ENCODE measurements at regions not wholly inside any gene's neighbourhood (a gene's known extent, or its start where the extent isn't known, plus 50 kb on each side); places are given as distances from the start of the nearest gene placed in this dataset.

DNA sequence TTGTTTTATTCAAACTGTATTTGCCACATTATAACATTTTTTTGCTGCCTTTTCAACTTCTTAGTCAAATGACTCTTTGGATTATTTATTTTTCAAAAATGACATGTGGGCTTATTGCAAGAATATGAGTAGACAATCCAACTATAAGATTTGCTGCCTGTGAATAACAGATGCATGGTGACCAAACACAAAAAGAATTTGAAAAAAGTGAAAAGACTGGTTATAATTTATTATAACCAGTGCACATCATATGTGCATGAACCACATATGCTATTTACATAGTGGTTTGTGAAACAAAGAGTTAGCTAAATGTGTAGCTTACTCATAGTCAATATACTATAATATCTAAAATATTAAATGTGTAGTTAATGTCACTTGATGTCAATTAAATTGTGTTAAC, 2086.8 kb downstream of the ARAP2 start:
- peak; percentile 70 for DNase-seq (ENCODE audit: low read depth)

DNA sequence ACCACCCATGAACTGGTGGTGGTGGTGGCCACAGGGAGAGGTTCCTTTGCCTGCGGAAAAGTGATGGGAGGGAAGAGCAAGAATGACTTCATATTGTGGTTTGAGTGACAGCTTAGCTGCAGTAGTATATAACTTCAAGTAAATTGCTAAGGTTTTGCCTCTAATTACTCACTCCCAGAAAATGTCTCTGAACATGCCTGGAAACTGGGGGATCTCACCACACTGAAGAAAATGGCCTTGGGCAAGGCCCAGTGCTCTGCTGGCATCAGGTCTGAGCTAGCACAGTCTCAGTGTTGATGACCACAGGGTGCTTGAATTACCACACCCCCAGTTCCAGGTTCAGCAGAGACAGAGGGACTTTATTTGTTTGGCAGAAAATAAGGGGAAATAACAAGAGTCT, 2085.4 kb downstream of the ARAP2 start:
- DNase-seq (ENCODE audit: low read depth), result peak; percentile 64

DNA sequence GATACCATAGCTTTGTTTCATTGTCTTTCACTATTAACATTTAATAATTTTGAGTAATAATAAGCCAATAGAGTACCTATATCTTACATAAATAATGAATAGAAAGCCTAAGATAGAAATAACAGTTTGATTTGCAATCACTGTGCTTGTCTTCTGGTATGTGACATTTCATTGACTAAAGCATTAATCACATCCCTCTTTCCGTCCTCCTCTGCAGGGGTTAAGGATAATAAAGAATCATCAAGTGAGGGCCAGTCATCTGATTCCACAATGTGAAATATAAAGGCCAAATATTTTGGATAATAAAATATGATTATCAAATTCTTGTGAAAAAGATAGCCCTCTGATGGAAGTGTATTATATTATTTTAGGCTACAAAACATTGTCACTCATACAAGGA, 2073.4 kb downstream of the ARAP2 start:
- peak; percentile 78 for DNase-seq (ENCODE audit: low read depth)

DNA sequence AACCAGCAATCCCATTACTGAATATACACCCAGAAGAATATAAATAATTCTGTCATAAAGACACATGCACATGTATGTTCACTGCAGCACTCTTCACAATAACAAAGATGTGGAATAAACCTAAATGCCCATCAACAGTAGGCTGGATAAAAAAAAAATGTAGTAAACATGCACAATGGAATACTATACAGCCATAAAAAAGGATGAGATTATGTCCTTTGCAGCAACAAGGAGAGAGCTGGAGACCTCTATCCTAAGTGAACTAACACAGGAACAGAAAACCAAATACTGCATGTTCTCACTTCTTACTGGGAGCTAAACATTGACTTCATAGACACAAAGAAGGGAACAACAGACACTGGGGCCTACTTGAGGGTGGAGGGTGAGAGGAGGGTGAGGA, 2067.7 kb downstream of the ARAP2 start:
- DNase-seq (ENCODE audit: low read depth), result no peak

DNA sequence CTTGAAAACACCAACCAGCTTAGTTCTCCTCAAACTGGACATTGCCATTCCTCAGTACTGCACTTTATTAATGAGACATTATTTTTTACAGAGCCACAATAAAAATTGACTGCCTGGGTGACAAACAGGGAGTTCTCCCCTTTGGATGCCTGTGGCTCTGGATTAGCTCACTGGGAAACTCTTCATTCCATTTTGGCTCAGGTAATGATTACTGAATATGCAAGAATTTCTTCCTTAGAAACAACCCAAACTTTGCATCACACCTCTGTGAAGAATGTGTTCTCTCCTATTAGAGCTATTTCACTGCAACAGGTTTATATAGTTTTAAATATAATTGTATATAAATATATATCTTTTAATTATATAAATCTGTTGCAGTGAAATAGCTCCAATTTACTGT, 2065.8 kb downstream of the ARAP2 start:
- DNase-seq (ENCODE audit: low read depth), result no peak

DNA sequence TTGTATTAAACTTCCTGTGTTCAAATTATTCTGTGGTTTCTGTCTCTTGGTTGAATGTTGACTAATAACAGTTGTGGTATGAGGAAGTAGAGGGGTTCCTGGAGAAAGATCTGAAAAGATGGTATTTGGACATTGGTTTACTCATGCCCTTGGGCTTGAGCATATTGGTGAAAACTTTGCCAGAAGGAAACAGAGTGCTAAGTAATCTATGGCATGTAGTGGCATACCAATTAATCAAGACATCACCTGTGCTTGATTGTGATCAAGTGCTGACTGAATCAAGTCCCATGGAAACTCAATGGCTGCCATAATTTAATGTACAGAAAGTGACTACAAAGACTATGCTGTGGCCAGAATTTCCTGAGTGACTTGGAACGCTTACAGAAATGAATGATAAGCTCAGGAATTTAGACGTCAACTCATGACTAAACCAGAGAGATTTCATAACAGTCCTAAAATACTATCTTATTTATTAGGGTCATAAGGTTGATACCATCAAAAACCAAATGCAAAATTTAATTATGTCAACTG, 2062.9 kb downstream of the ARAP2 start:
- DNase-seq (ENCODE audit: low read depth), result peak; percentile 94

DNA sequence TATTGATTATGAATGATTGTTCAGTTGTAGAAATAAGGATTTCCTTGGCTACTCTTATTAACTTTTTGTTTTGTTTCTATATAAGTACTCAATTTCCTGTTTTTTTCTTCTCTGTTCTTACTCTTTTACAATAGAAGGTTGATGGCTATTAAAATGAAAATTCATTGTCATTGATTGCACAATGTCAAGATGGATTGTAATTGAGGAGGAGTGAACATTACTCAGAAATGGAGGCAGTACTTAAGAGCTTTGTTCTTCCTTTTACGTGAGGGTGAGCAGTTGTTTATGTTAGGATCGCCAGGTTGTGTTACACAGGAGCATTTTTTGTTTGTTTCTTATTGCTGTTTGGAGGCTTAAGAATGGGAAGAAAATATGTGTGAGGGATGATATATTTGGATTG, 2062.4 kb downstream of the ARAP2 start:
- DNase-seq (ENCODE audit: low read depth), result peak; percentile 72

DNA sequence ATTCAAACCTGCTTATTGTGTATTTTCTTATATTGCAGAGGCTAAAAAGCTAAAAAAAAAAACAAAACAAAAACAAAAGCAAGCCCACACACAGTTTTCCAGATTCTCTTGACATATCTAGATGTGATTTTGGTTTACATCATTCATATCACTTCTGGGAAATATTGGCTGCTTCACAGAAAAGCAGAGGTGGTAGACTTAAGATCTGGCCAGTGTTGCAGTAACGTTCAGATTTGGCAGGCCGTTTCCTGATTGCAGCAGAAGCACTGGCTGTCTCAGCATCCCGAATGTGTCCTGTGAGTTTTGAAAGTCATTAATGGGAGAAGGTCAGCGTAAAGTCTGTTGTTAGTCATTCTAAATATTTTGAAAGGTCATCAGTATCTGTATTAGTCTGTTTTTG, 2062.0 kb downstream of the ARAP2 start:
- DNase-seq (ENCODE audit: low read depth), result no peak

DNA sequence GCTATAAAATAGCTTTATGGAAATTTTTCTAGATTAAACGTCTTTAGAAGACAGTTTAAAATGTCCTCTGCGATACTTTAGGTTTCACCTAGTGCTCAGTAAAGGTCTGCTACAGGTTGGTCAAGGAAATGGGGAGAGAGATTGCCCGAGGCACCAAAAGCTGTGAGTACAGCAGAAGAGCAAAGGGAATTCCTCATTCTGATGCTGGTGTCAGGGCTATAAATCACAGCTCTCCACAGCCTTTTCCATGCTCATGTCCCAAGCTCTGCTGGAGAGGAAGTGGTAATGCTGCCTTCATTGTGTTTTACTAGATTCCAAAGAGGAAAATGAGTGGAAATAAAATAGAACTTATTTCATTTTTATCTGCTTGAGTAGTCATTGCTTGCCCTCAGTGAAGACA, 2060.4 kb downstream of the ARAP2 start:
- DNase-seq (ENCODE audit: low read depth), result no peak

DNA sequence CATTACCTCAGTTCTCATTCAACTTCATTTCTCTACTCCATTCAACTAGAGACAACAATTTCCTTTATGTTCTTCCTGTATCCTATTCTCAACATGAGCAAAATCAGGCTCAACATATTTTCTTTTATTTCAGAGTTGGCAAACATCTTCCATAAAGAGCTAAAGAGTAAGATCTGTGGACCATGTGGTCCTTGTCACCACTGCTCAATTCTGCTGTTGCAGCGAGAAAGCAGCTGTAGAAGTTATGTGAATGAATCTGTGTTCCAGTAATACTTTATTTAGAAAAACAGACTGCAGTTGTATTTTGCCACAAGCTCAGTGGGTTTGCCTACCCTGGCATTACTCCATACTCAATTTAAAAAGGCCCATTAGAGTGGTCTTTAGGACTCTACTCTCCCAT, 2057.3 kb downstream of the ARAP2 start:
- no peak for DNase-seq (ENCODE audit: low read depth)

DNA sequence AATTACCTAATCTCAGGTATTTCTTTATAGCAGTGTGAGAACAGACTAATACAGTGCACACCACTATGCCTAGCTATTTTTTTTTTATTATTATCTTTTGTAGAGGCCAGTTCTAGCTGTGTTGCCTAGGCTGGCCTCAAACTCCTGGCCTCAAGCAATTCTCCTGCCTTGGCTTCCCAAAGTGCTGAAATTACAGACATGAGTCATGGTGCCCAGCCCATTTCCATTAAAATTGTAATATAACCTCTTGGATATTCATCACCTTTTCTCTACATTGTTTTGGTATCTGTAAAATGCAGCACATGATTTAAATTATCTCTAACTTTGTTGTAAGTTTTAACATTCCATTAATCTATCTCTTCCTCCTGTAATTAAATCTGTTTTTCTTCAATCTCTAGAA, 2052.9 kb downstream of the ARAP2 start:
- DNase-seq (ENCODE audit: low read depth), result no peak

DNA sequence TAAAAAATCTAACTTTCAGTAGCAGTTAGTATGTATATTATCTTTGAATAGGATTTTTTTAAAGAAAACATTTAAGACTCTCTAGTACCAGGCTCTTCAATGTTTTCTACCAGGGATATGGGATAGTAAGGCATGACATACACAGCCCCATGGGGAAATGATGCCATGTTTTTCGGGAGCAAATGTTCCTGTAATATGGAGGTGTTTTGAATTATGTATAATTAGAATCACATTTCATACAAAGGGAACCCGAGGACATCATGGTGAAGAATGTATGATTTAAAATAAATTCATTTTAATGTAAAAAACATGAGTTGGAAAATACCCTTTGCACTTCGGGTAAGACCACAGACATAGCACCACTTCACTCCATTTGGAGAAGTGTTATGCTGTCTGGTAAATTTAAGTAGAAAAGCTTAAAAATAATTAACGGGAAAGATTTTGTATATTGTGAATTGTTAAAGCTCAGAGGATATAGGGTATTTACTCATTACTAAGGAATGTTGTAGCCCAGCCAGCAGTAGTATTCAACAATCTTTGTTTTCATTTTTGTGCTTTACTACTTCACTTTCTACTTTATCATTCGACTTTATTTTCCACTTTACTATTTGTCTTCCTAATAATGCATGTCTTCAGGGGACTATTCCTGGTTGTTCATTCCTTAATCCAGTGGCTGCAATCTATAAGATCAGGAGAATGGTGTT, 2050.7 kb downstream of the ARAP2 start:
- no peak for DNase-seq (ENCODE audit: low read depth)

DNA sequence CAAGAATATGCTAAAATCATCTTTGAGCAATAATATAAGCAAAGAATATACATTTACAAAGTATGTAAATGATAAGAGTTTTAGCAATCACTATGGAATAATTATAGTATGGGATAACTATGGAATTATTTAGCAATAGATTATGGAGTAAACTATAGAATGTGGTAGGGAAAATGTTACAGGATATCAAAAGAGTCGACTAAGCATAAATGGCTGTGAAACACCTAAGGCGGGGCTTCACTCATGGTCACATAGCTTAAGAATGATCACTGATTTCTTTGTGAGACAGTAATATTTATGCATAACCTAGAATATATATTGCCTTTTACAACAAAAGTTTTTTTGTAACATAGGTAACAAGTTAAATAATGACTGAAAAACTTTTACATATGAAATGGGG, 2049.7 kb downstream of the ARAP2 start:
- DNase-seq (ENCODE audit: low read depth), result no peak

DNA sequence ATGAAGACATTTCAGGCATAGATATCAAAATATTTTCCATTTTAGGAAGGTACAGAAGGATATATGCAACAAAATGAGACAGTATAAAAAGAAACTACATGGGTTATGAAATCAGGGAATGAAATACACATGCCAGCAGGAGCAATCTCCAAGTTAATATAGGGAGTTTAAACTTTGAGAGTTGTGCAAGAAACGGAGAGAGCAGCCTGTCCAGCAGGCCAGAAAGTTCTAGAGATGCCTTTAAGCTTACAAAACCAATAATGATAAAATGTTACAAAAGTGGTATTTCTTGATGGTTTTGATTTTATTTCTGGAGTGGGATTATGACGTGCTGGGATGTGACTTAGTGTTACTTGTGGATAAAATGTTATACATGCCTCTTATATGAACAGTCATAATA, 2047.9 kb downstream of the ARAP2 start:
- no peak for DNase-seq (ENCODE audit: low read depth)

DNA sequence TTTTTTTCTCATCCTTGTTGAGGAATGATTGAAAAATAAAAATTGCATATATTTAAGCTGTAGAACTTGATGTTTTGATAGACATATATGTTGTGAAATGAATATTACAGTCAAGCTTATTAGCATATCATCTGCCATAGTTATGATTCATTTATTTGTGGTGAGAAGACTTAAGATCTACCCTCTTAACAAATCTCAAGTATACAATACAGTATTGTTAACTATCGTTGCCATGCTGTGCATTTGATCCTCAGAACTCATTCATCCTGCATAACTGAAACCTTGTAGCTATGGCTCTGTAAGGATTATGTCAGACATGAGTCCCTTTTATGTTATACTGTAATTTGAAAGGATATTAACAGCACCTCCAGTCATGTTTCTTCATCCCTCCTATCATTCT, 2045.3 kb downstream of the ARAP2 start:
- no peak for DNase-seq (ENCODE audit: low read depth)

DNA sequence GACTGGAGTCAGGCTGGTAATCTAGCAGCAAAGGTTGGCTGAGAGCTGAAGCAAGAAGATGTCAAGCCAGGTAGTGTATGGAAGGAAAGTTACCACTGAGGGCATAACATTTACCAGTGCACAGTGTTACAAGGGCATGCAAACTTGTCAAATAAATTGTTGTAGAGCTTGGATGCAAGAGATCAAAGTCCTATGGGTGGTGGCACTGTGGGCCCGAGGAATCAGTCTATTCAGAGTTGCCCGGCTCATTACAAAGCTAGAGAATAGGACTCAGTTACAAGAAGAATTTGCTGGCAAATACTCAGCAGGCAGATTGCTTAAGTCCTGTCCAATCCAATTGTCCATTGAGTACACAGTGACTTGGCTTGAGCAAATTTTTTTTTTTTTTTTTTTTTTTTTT, 2043.8 kb downstream of the ARAP2 start:
- no peak for DNase-seq (ENCODE audit: low read depth)

DNA sequence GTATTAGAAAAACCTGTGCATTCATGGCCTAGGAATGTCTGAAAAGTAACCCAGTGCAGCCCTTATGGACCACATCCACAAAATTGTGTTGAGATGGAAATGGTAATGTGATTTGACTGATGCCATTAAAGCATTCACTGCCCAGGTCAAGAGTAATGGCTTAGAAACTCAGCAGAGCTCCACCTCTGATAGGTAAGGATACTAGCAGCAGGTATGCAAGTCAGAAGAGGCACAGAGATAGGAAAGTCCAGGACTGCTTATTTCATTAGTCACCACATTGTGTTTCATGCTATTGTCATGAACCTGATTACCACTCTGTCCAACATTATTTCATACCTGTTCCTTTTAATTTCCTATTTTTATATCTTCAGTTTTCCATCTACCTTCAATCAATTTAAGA, 2042.2 kb downstream of the ARAP2 start:
- DNase-seq (ENCODE audit: low read depth), result no peak

DNA sequence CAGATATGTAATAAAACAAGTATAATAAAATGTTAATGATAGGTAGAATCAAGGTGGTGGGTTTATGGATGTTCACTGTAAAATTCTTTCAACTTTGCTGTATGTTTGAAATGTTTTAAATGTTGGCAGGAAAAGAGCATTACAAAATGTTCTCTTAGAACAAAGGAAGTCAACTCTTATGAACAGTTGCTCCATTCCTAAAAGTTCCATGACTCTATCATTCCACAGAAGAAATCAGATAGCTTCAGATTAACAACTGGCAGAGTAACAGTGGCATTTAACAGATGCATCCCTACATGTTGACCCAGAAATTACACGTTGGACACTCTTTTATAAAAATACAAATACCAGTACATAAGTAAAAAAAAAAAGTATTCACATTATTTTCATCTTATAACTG, 2023.7 kb downstream of the ARAP2 start:
- peak; percentile 72 for DNase-seq (ENCODE audit: low read depth)

DNA sequence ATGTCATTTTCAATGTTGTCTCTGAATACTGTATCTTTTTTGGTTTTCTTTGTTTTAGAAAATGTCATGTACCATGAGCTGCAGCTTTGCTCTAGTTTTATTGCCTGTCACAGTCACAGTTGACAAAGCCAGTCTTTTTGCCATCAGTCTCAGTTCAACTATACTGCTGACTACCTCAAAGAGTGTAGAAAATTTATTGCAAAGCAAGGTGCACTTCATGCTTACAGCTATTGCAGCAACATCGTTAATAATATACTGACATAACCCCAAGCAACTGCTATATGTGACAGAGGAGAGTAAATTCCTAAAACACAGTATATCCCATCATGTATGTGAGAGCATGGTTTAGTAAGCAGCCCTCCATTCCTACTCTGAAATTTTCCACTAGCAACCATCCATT, 2022.3 kb downstream of the ARAP2 start:
- no peak for DNase-seq (ENCODE audit: low read depth)

DNA sequence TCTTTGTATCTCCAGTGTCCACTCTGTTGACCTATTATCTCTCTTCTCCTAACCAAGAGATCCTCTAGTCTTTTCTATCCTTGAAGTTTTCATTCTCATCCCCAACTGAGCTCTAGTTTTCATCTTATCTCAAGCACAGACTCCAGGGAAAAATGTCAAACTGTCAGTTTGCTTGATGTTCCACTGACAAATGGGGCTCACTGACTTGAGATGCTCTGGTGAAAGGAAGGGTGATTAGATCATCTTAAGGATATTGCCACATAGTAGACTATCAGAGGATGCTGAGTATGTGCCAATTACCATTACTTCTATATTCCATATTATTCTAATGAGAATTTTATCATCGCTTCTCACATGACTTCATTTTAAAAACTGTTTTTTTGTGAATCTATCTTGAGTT, 2008.2 kb downstream of the ARAP2 start:
- DNase-seq (ENCODE audit: low read depth), result no peak

DNA sequence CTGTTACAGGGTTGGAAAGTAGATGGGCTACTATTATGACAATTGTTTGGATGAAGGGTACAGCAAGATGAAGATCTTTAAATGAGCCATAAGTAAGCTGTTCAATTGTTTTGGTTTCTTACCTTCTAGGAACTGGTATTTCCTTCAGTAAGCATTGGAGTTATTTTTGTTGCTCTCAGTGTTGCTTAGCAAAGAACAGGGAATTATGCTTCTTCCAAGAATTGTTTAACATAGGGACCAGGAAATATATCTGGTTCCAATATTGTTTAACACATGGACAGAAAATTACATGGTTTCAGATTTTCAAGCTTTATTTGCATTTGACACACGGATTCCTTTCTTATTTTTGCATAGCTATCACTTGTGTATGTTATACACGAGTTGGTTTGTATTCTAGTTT, 1999.0 kb downstream of the ARAP2 start:
- no peak for DNase-seq (ENCODE audit: low read depth)

DNA sequence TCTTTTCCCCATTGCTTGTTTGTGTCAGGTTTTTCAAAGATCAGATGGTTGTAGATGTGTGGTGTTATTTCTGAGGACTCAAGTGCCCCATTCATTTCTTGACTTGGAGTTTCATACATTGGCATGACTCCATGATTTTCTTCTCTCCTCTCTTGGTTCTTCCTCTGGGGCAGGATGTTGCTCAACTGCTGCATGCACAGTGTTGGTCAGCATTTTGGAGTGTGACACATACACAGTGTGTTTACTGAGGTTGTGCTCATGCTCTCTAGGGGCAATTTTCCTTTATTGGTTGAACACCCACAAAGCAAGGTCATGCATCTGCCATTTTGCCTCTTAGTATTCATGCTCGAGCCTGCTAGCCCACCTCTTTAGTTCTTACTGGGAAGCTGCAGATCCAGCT, 1993.8 kb downstream of the ARAP2 start:
- DNase-seq (ENCODE audit: low read depth), result peak; percentile 72

DNA sequence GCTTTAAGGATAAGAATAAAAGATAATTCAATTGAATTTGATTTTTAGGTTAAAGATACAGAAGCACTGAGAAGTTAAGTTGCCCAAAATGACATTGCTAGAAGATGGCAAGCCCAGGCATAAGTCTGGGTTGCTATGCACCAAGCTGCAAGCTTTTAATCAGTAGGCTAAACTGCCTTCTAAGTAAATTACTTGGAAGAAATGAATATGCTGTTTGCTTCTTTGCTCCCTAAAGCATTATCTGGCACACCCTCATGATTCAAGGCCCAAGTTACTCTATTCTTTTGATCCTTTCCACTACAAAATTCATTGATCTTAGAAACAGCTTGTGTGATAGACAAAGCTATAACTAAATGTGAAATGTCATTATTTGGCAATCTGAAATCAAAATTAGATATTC, 1991.1 kb downstream of the ARAP2 start:
- DNase-seq (ENCODE audit: low read depth), result no peak

DNA sequence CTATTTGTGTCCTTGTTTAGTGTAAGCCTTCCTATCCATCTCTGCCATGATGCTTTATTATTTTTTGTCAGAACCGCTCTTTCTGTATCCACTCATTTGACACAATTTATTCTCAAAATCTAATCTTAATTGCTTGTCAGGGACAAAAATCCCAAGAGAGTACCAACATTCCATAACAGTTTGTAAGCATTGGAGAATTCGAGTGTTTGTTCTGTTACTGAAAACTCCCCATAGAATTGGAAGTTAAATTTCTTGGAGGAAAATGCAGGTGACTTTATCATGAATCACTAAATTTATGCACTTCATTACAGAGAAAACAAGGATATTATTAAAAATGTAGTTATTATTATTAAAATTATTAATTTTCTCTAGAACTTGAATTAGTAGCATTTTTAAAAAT, 1986.1 kb downstream of the ARAP2 start:
- peak; percentile 56 for DNase-seq (ENCODE audit: low read depth)

All from LHCN-M2 (cell line).